HFF-Myc (cell line): ENCODE measurements at regions not wholly inside any gene's neighbourhood (a gene's known extent, or its start where the extent isn't known, plus 50 kb on each side); places are given as distances from the start of the nearest gene placed in this dataset.

Source experiments
- DNase-seq: peaks from one replicate; pipeline ENCODE4 v3.0.0-alpha.2; 2011; ENCODE audit warnings: low read depth; ENCODE audit errors: extremely low read depth
- H3K4me3 ChIP-seq: replicated peaks from 2 replicates; pipeline ENCODE4 v1.5.1; 2011; ENCODE audit warnings: low read depth, mild to moderate bottlenecking, control low read depth, low read length
- CTCF ChIP-seq: IDR thresholded peaks from 2 replicates; pipeline ENCODE4 v1.5.1; 2012; ENCODE audit warnings: mild to moderate bottlenecking, low read depth, low read length, control low read depth; ENCODE audit errors: missing control alignments

DNA sequence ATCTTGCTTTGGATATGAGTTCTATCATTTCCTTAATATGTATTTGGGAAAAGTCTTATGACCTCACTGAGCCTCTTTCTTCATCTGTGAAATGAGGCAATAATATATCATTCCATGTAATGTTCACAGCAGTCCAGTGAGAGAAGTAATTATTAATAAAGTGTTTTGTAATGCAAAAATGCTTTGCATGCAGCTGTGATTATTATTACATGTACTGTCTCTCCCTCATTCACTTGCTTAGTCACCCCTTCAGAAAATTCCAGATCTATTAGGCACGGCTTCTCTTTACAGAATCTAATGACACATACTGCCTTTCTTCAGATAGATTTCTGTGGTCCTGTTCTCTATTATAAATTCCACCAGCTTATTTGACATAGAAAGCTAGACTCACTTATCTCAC lies 53.5 kb upstream of the FGF13 start:
- DNase-seq = no peak
- H3K4me3 ChIP-seq = no peak overlapping the region
- TF ChIP-seq CTCF = no peak

DNA sequence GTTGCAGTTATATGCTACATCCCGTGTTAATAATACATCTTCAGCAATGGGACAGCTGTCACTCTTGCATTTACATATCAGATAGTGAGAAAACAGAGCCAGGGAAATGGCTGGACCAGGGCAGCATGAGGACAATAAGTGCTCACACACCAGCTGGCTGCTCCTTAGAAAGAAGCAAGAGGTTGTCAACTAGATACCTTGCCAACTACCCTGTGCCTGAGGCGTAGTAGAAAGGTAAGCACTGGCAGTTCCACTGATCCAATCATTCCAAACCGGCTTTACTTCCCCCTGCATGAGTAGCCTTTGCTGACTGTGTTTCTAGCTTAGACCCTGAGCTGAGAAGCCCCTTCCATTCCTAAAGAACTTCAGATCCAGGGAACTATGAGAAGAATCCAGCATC lies 52.2 kb upstream of the FGF13 start:
- DNase-seq = no peak
- H3K4me3 ChIP-seq = no peak overlapping the region
- no peak for TF ChIP-seq CTCF

DNA sequence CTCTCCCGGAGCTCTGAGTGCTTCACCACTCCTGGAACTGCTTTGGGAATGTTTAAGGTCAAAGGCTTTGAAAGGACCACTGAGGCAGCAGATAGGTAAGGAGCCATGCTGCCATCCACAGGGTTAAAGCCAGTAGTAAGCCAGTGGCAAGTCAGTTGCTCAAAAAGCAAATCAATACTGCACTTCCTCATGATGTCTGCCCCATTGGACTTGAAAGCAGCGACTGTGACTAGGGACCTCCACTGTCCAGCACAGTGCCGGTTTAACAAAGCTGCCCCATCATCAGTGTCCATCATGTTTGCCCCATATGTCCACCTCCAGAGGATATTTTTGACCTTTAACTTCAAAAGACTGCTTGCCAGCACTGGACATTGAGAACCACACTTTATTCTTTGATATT lies 49.9 kb upstream of the FGF13 start:
- TF ChIP-seq CTCF = no peak
- no peak for DNase-seq
- H3K4me3 ChIP-seq = no peak overlapping the region
